ENCODE measurements at regions not wholly inside any gene's neighbourhood (a gene's known extent, or its start where the extent isn't known, plus 50 kb on each side); places are given as distances from the start of the nearest gene placed in this dataset.
"Not testable (repeated sequence)": the region's sequence is repeated elsewhere in the genome, so short reads cannot be mapped to it uniquely, and the experiment has no call there.

DNA sequence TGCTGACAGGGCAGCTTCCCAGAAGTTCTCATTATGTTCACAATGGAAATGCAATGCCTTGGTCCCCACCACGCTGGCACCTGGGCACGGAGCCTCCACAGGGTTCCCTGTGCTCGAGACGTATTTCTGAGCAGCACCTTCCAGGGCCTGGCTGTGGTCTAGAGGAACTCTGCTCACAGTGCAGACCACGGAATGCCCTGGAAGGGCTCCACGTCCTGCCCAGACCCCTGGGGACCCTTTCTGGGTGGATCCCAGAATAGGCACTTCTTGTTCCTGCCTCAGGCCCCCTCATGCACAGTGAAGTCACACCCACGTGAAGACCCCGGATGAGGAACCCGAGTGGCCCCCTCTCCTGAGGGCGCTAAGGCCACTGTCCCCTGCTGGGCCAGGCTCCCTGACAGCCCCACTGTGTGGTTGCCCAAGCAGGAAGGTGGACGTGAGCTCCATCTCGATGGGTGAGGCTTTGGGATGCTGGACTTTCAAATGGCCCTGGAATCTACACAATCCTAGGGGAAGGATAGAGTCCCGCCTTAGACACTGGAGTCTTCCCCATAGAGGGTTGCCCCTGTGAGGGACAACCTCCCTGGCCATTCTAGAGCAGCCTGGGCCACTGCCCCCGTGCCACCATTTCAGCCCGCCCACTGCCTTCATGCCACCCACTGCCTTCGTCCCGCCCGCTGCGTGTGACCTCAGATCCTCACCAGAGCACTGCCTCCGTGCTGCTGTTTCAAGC is 1106.8 kb downstream of the BRD1 start:
- no peak for DNase-seq (ENCODE audit: low read depth)

DNA sequence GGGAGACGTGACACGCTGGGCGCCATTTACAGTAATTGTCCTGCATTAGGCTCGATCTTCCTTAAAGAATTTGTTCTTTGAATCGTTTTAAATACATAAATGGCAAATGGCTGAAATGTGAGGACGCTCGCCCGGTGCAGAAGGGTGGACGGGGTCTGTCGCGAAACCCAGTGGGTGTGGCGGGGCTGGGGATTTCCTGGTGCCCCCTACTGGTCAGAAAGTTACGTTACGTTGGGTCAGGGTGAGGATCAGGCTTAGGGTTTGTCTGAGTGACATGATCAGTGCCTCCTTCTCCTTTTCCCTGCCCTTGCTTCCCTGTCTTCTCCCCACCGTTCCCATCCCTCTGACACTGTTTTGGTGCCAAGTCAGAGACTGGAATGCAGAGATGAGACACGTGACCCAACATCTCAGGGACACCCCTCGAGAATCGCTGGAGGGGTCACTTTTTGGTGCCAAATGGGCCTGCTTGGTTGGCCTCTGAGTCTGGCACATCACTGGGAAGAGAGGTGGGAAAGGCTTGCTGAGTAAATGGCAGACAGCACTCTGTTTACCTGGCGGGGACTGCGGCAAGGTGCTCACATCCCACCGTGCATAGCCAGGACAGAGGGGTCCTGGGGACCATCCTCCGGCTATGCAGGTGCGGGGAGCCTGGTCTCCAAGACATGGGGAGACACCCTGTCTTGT is 1107.6 kb downstream of the BRD1 start:
- no peak for DNase-seq (ENCODE audit: low read depth)

- DNase-seq (ENCODE audit: low read depth) = no peak
Observed at GRCh38 chr22:48718818-48719500, 1108.7 kb downstream of the BRD1 start.

GRCh38 chr22:48717883-48718817 is 1109.5 kb downstream of the BRD1 start:
- no peak for DNase-seq (ENCODE audit: low read depth)

DNA sequence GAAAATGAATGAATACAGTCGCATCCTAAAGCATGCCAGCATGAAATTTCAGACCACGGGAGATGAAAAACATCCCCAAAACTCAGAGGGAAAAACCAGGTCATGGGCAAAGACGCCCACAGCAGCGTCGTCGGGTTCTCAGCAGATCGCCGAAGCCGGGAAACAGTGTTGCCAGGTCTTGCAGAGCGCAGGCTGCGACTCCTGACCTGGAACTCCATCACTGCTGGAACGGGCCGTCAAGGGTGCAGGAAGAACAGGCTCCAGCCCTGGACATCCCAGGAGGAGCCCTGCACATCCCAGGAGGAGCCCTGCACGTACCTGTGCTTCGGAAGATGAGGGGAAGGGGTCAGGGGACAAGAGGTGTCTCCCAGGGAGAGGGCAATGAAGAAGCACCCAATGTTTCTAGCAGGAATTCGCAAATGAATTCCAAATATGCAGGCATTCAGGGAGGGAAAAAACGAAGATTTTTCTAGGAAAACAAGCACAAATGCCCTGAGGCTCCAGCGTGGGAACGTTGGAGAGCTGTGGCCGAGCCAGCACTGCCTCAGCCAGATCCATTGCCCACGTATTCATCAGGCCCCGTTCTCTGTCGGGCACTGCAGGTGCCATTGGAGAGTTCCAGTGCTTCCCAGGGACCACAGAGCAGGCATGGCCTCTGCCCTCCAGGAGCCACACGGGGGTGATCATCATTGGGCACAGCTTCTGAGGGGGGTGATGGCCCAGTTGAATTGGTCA is 1110.4 kb downstream of the BRD1 start:
- DNase-seq (ENCODE audit: low read depth) = no peak

DNA sequence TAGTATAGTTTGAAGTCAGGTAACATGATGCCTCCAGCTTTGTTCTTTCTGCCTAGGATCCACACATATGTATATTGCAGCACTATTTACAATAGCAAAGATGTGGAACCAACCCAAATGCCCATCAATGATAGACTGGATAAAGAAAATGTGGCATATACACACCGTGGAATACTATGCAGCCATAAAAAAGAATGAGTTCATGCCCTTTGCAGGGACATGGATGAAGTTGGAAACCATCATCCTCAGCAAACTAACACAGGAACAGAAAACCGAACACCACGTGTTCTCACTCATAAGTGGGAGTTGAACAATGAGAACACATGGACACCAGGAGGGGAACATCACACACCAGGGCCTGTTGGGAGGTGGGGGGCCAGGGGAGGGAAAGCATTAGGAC is 1111.5 kb downstream of the BRD1 start:
- DNase-seq (ENCODE audit: low read depth) = not testable (repeated sequence)

- DNase-seq (ENCODE audit: low read depth) = no peak
Observed at GRCh38 chr22:48715511-48715910, 1112.2 kb downstream of the BRD1 start.

- DNase-seq (ENCODE audit: low read depth) = no peak
Observed at GRCh38 chr22:48714231-48714630, 1113.4 kb downstream of the BRD1 start.

- no peak for DNase-seq (ENCODE audit: low read depth)
Observed at GRCh38 chr22:48713272-48714205, 1114.1 kb downstream of the BRD1 start.

DNA sequence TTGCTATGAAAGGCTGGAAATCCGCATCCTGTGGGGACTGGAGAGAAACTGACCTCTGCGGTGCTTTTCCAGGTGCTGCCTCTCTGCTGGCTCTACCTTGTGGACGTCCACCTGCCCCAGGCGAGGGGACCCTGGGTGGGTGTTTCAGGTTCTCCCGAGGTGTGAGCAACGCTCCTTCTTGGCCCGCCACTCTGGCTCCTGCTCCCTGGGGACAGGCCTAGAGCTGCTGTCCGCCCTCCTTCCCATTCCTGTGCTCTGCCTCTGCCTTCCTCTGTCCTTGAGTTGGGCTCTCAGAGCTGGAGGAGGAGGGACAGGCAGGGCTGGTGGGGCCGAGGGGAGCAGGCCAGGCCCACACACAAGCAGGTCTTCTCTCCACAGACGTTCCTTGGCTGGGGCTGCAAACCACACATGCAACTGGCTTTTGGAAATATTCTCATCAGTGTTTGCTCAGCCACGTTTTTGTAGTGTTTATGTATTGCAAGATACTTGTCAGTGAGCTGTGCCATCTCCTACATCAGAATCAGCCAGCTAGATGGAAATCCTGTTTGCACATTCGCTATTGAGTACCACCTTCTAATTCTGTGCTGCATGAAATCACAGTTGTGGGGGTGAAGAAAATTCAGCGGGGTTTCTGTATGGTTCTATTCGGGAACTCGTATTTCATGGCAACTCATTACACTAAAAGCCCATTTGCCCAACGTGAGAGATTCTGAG is 1115.0 kb downstream of the BRD1 start:
- DNase-seq (ENCODE audit: low read depth) = no peak

DNA sequence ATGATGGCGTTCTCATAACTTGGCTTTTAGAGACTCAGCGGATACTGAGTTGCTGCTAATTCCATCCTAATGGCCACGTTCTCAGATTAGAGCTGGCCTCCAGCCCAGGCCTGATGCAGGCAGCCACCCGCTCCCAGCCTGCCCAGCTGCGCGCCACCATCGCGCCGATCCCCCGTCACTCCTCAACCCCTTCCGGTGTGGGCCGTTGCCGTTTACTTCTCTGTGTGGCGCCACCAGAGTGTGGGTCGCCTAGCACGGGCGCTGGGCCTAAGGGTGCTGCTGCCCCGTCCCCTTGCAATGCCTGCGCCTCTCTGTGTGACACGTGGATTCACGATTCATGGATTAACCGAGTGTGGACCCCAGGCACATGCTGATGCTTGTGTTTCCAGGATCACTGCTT is 1116.0 kb downstream of the BRD1 start:
- DNase-seq (ENCODE audit: low read depth) = no peak

- no peak for DNase-seq (ENCODE audit: low read depth)
Observed at GRCh38 chr22:48711031-48711431, 1116.6 kb downstream of the BRD1 start.

- DNase-seq (ENCODE audit: low read depth) = no peak
Observed at GRCh38 chr22:48710410-48710809, 1117.3 kb downstream of the BRD1 start.

GRCh38 chr22:48709976-48710375 is 1117.7 kb downstream of the BRD1 start:
- no peak for DNase-seq (ENCODE audit: low read depth)

- no peak for DNase-seq (ENCODE audit: low read depth)
Observed at GRCh38 chr22:48709453-48709852, 1118.2 kb downstream of the BRD1 start.

DNA sequence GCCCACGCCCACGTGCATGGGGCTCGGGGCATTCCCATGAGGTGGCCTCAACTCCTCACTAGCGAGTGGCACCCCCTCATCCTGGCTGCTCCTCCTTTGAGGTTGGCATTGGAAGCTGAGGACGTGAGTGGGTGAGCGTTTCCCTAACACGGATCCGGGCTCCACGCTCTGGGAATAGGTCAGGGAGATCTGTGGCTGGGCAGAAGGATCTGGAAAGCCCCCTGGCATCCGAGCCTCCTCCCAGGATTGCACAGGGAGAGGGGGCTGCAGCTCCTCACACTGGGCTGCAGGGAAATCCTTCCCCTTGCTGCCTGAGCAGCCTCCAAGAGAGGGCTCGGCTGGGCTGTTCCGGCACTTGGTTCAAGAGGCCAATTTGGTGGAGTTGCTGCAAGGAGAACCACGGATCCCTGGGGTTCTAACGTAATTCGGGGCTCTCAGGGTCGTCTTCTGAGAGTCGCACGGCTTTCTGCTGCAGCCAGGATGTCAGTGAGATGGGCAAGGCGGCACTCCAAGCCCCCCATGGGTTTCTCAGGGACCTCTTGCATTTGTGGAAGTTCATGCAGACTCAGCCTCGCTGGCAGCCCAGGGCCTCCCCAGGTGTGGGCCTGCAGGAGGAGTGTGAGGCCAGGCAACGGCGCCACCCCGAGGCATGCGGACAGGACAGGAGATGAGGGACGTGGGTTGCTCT is 1119.0 kb downstream of the BRD1 start:
- DNase-seq (ENCODE audit: low read depth) = no peak

GRCh38 chr22:48707763-48708557 is 1119.7 kb downstream of the BRD1 start:
- DNase-seq (ENCODE audit: low read depth) = no peak

Data from GM04503 (cell line).